HG03460 (cell line): ENCODE measurements at regions not wholly inside any gene's neighbourhood (a gene's known extent, or its start where the extent isn't known, plus 50 kb on each side); places are given as distances from the start of the nearest gene placed in this dataset.

Experiments used
- ATAC-seq: cut with Tn5 transposase; IDR thresholded peaks from one replicate; pipeline ENCODE4 v1.9.1; 2021; ENCODE audit not compliant: unreplicated experiment

- ATAC-seq: no peak
Observed at GRCh38 chr16:86632206-86632605, 53.9 kb downstream of the FOXL1 start.

DNA sequence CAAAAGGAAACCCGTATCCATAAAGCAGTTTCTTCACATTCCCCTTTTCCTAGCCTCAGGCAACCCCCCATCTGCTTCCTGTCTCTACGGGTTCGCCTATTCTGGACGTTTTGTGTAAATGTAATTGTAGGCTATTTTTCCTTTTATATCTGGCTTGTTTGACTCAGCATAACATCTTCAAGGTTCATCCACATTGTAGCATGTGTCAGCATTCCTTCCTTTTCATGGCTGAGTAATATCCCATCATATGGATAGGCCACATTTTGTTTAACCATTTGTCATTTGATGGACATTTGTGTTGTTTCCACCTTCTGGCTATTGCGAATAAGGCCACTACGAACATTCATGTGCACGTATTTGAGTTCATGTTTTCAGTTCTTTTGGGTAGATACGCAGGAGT lies 54.6 kb downstream of the FOXL1 start:
- no peak for ATAC-seq

DNA sequence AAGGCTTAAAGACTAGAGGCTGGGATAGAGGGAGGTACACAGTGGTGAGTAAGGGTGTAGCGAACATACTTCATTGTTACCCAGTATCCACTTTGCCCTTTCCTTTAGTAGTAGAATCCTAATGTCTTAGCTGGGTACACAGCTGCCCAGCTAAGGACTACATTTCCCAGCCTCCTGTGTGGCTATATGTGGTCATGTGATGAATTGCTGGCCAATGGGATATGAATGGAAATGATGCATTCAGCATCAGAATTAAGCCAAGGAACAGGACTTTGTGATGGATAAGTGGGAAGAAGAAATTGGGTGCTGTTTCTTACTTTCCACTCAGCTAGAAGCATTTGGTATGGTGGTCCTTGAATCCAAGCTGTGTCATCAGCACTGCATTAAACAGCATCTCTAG lies 55.9 kb downstream of the FOXL1 start:
- ATAC-seq: no peak

DNA sequence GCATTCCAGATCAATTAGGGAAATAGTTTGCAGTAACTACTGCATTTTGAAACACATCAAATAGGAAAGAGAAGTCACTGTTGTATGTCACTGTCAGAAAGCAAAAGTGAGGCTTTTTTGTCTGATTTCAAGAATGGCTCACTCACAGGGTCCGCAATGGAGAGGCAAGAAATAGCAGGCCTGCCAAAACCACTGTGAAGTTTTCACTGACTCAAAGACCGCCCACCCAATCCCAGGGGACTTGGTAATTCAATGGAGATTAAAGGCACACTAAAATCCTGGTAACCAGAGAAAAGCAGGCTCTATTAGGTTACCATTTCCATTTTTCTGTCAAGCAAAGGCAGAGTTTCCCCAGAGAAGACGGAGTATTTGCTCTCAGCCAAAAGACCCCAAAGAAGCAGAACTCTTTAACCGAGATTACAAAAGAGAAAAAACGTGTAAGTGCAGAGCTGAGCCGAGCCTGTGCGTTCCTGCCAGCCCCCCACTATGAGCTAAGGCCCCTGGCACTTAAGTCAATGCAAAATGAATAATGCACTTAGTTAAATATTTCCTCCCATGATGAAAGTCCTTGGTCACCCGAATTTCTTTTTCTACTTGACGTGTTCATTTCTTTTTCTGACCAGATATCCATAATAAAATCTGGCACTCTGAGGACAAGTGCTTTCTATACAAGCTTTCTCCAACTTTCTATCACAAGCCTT lies 57.0 kb downstream of the FOXL1 start:
- no peak for ATAC-seq

- no peak for ATAC-seq
Observed at GRCh38 chr16:86635926-86636325, 57.6 kb downstream of the FOXL1 start.

DNA sequence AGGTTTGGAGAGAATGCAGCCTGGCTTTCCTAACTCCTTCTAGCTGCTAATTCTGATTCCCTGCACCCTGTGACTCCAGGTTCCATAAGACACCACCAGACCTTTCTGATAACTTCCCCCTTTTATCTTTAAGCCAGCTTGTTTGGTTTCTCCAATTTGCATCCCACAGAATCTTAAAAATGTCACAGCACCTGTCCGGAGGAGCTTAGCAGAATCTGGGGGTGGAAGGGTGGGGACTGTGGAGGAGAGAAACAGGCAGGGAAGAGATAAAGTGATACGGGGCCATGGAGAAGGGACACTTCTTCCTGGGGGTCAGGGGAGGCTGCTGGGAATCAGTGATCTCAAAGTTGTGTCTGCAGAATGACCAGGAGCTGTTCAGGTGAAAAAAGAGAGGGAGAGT lies 59.4 kb downstream of the FOXL1 start:
- no peak for ATAC-seq

GRCh38 chr16:86638642-86639041 lies 60.3 kb downstream of the FOXL1 start:
- ATAC-seq: no peak

DNA sequence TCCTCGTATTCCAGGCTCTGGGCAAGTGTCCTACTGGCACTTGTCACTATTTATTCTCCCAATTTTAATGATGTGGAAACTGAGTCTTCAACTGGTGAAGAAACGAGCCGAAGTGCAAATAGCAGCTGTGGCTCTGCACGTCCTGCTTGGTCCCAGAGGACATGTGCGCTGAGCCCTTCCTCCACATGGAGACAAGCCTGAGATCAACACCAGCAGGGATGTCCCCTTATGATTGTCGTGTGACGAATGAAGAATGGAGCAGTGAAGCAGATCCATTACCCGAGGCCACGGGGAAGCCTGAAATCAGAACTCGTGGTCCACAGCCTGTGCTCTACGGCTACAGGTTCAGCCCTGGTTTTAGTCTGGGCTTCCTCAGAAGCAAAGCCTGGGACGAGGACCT lies 61.0 kb downstream of the FOXL1 start:
- no peak for ATAC-seq

- ATAC-seq: no peak
Observed at GRCh38 chr16:86640265-86640843, 62.0 kb downstream of the FOXL1 start.

GRCh38 chr16:86642087-86642486 lies 63.7 kb downstream of the FOXL1 start:
- ATAC-seq: no peak

DNA sequence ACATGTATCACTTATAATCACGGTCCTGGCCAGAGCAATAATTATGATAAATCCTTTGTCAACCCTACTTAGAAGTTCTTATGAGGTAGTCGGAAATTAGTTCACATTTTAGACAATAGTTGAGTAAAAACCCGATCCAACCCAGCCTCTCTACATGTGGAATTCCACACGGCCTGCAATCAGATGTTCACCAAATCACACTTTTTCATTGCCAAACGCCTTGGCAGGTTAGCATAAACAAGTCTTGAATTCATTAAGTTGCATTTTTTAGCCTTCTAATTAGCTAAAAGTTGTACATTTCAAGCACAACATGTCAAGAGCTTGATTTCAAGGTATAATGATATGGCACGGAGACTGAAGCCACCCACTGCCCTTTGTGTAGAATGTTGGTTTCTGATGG lies 65.3 kb downstream of the FOXL1 start:
- no peak for ATAC-seq

- no peak for ATAC-seq
Observed at GRCh38 chr16:86647561-86647960, 69.2 kb downstream of the FOXL1 start.

DNA sequence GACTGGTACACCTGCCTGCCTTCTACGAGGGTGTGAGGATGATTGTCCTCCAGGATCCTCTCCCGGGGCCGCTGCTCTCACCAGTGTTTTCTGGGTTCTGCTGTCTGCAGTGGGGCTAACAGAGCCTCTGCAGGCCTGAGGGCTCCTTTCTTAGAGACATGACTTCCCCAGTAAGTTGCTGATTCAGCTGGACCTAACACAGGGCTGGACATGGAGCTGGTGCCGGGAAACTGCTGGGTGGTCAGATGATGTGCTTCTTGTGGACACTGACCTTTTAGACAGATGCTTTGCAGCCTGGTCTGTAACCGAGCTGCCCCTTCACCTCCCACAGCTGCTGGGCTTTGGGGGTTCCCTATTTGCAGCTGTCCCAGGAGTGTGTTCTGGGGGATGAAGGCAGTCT lies 71.5 kb downstream of the FOXL1 start:
- ATAC-seq: no peak

DNA sequence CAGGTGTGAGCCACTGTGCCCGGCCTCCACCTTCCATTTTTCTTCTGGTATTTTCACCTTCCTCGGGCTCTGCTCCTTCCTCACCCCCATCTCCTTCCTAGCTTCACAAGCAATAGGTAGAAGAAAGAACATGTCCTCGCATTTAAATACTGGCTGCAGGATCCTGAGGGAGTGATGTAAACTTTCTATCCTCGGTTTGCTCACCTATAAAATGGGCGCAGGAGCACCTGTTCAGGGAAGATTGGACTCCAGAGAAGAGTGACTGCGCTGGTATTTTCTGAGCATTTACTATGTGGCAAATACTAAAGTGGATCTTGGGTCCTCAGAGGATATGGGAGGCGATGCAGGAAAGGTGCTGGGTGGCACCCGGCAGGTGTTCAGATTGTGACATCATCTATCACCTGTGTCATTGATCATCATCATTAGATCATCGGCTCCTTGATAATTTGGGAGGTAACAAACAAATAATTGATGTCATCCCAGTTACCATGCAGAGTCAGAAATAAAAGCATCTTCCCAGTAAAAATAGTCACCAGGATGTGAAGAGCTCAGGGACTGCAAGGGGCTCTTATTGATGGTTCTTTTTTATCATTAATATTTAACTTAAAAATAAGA lies 72.8 kb downstream of the FOXL1 start:
- no peak for ATAC-seq

DNA sequence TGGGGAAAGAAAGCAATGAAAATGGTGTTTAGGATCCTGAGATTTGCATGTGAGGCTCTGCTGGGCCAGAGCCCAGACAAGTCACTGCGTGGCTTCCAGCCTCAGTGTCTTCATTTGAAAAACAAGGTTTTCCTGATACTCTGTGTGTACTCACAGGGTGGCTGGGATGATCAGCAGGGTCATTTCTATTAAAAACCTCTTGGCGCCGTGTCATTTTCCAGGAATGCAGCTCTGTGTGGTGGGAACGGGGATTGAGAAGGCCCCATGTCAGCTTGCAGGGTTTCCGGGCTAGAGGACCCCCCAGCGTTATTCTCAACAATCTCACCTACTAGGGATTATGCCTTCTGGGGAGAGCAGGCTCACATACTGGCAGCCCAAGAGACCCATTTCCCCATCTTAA lies 73.5 kb downstream of the FOXL1 start:
- ATAC-seq: no peak

DNA sequence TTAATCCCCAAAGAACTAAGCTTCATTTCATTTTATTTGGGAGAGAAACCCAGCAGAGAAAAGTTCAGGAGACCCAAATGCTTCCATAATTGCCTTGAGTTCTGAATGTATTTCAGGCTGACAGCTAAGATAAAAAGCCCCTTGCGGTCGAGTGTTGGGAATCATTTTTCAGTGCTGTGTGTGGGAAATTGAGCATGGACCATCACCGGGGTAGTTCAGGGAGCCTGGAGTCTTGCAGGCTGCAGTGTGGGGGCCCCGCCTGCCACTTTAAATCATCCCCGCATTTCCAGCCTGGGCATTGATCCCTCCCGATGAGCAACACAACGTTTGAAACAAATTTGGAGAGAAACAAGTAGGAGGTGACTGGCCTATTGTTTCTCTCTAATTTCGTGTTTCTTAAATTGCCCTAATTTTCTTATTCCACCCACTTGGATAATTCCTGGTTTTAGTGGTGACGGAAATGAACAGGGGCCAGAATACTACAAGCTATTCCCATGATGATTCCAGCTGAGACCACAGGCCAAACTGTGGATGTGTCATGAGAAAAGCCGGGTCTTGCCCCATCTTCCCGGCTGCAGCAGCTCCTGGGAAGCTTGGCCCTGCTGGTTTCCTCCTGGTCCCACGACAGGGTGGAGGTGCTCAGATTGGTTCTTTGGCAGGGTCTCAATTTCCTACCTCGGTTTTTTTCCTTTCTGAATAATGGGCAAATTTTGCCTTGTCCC lies 75.1 kb downstream of the FOXL1 start:
- no peak for ATAC-seq

GRCh38 chr16:86657972-86658371 lies 79.6 kb downstream of the FOXL1 start:
- ATAC-seq: no peak

DNA sequence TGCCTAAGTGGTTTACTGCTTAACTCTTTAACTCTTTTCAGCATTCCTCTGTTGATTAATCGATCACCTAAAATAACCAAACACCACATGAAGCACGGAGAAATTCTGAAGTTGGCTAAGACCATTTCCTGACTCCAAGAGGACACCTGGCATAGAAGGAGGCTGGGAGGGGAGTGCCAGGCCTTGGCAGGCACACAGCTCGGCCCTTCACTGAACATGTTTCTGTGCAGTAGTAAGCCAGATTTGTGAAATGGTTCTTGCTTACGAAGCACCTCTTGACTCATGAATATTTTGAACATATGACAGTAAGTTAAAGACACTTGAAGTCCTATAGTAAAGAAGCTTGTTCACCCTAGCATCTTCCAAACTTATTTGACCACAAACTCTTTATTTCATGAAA lies 82.3 kb downstream of the FOXL1 start:
- ATAC-seq: no peak

DNA sequence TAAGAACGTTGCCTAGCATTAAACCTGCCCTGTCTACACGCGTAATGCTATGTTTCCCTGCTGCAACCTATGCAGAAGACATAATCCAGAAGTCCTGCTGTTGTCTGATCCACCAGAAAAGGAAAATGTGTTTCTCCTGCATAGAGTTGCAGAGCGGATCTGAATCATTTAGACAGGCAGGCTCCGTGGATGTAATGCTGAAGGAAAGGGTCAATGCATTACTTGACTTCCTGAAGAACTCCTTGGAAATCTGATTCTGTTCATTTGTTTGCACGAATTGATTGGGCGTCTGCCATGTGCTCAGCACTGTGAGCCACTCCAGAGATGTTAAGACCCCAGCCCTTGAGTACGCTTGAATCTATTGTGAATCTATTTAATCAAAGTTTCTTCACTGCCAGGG lies 83.4 kb downstream of the FOXL1 start:
- ATAC-seq: no peak

DNA sequence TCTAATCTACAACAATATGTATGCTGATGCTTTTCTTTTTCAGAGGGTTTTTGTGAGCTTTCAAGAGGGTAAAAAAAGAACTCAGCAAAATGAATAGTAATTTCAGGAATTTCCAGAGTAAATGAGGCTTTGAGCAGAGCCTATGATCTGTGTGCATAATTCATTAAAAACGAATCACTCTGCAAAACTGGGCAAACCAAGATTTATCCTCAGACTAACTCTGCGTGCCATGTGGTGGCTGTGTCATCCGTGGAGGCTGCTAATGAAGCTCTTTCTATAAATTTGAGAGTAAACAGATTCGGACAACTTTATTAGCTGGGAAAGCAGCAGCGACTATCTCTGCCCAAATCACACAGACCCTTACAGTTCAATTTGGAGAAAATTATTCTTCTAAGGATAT lies 83.8 kb downstream of the FOXL1 start:
- ATAC-seq: no peak

DNA sequence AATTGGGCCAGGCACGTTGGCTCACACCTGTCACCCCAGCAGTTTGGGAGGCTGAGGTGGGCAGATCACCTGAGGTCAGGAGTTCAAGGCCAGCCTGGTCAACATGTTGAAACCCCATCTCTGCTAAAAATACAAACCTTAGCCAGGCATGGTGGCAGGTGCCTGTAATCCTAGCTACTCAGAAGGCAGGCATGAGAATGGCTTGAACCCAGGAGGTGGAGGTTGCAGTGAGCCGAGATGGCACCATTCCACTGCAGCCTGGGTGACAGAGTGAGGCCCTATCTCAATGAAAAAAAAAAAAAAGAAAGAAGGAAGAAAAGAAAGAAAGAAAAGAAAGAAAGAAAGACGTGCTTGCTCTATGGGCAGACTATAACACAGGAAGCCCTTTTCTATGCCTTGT lies 84.4 kb downstream of the FOXL1 start:
- ATAC-seq: no peak
